ENCODE measurements at regions not wholly inside any gene's neighbourhood (a gene's known extent, or its start where the extent isn't known, plus 50 kb on each side); places are given as distances from the start of the nearest gene placed in this dataset.
A peak's percentile ranks its signal among the peaks of the same experiment; 100 is the strongest.

DNA sequence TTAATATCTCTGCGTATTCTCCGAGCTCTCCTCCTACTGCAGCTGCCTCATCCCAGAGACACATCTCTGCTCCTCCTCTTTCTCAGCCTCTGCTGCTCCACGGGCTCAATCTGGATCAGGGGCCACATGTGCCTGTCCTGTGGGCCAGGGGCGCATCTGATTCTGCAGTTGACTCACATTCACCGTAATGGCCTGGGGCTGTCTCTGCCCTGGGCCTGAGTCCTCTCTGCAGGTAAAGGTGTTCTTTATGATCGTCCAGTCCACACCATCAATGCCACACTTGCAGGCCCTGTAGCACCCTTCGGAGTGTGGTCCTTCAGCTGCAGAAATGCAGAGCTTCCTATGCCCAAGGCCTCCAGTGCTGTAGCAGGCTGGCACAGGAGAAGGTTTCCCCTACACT is 154.5 kb downstream of the OAT start:
- DNase-seq (no peak), ATAC-seq (no peak)
- intact Hi-C loops (cut with DNase I, micrococcal nuclease): no loop called here
- H3K9me3 ChIP-seq: no peaks in the 10 kb centered on the region
- no peaks in the 10 kb centered on the region for H3K36me3 ChIP-seq (ENCODE audit: low read depth)
- H3K4me3 ChIP-seq: no peak overlapping the region
- TF ChIP-seq, protein P1, sequence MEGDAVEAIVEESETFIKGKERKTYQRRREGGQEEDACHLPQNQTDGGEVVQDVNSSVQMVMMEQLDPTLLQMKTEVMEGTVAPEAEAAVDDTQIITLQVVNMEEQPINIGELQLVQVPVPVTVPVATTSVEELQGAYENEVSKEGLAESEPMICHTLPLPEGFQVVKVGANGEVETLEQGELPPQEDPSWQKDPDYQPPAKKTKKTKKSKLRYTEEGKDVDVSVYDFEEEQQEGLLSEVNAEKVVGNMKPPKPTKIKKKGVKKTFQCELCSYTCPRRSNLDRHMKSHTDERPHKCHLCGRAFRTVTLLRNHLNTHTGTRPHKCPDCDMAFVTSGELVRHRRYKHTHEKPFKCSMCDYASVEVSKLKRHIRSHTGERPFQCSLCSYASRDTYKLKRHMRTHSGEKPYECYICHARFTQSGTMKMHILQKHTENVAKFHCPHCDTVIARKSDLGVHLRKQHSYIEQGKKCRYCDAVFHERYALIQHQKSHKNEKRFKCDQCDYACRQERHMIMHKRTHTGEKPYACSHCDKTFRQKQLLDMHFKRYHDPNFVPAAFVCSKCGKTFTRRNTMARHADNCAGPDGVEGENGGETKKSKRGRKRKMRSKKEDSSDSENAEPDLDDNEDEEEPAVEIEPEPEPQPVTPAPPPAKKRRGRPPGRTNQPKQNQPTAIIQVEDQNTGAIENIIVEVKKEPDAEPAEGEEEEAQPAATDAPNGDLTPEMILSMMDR (IDR thresholded peaks at IDR 0.05): no peak
- no peaks in the 10 kb centered on the region for H3K4me1 ChIP-seq (ENCODE audit: low read depth)

DNA sequence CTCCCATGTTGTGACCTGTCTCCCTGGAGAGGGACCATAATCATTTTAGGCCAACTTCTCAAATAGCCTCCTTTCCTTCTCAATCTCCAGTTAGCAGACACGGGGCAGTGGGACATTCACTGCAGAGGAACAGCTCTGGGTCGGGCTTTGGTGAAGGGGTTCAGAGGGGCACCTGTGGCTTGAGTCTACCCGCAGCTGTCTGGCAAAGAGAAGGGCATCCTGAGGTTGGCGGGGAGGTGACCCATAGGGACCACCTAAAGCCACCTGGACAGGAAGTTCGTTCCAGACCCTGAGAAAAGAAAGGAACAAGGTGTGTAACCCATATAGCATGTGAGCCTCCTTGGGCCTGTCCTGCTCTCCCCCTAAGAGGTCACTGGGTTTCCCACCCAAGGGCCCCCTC is 155.0 kb downstream of the OAT start:
- TF ChIP-seq, protein P1 (IDR thresholded peaks at IDR 0.05): no peak
- no peak for ATAC-seq
- no peaks in the 10 kb centered on the region for H3K4me1 ChIP-seq (ENCODE audit: low read depth)
- H3K4me3 ChIP-seq: no peak overlapping the region
- H3K9me3 ChIP-seq: no peaks in the 10 kb centered on the region
- H3K36me3 ChIP-seq (ENCODE audit: low read depth): no peaks in the 10 kb centered on the region
- intact Hi-C loops (cut with DNase I, micrococcal nuclease): no loop called here
- no peak for DNase-seq

DNA sequence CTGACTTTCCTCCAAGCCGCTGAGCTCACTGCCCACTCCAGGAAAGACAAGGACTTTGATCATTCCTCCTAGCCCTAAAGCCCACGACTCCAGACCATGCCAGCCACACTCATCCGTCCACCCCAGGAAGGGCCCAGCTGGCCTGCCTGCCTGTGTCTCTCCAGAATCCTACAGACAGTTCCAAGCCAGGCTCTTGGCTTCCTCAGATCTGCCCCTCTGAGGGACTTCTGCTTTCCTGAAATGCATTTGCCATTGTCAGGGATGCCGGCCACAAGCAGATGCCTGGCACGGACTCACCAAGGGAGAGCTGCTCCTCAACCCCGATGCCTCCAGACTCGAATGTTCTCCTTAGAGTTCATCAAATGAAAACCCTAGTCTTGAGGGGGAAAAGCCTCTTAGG is 155.8 kb downstream of the OAT start:
- intact Hi-C loops (cut with DNase I, micrococcal nuclease): no loop called here
- TF ChIP-seq, protein P1 (IDR thresholded peaks at IDR 0.05): no peak
- Histone ChIP-seq H3K4me3 (no peak overlapping the region), H3K9me3 (no peaks in the 10 kb centered on the region), H3K36me3 (ENCODE audit: low read depth) (no peaks in the 10 kb centered on the region), H3K4me1 (ENCODE audit: low read depth) (no peaks in the 10 kb centered on the region)
- ATAC-seq (no peak), DNase-seq (no peak)

DNA sequence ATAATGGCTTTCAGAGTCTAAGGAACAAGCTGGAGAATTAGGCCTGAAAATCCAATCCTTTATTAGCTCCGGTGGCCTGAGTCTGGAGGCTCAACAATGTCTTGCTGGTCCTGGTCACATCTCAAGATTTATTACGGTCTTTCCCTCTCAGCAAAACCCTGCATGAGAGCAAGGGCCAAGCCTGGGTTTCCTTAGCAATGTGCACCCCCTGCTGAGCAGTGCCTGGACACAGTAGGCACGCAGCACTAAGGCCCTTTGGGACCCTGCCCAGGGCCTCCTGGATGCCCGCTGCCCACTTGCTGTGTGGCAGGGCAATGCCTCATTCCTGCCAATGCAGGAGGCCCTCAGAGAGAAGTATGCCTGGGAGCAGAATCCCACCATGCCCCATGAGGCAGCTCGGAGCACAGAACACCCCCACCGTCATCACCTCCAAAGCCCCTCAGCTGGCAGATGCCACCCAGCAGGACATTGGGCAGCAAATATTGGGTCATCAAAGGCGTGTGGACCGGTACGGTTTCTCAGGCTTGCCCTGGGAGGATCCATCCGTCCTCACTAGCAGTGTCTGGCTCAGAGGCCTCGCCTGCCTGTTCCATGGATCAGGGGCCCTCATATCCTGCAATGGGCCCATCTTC is 156.4 kb downstream of the OAT start:
- ATAC-seq (no peak), DNase-seq (peak in 1 of 3 donors; percentile 10)
- no peaks in the 10 kb centered on the region for H3K9me3 ChIP-seq
- no peak overlapping the region for H3K4me3 ChIP-seq
- TF ChIP-seq, protein P1 (IDR thresholded peaks at IDR 0.05): no peak
- no peaks in the 10 kb centered on the region for H3K36me3 ChIP-seq (ENCODE audit: low read depth)
- intact Hi-C loops (cut with DNase I, micrococcal nuclease): no loop called here
- H3K4me1 ChIP-seq (ENCODE audit: low read depth): no peaks in the 10 kb centered on the region

DNA sequence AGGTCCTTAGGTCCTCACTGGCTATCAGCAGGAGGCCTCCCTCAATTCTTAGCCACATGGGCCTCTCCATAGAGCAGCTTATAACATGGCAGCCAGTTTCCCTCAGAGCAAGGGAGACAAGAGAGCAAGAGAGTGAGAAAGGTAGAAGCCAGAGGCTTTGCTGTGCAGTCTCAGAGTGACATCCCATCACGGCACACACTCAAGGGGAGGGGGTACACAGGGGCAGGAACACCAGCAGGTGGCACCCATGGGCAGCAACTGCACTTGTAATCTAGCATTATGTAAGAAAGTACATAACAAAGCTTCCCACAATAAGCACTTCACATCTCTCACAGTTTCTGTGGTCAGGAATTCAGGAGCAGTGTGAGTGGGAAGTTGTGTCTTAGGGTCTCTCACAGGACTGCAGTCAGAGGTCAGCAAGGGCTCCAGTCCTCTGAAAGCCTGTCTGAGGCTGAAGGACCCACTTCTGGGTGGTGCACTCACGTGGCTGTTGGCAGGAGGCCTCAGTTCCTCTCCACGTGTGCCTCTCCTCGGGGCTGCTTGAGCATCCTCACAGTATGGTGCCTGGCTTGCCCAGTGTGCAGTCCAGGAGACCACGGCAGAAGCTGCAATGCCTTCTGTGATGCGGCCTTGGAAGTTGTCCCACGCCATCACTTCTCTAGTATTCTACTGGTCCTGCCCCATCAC is 159.4 kb downstream of the OAT start:
- intact Hi-C loops (cut with DNase I, micrococcal nuclease): no loop called here
- Histone ChIP-seq H3K4me1 (ENCODE audit: low read depth) (no peaks in the 10 kb centered on the region), H3K36me3 (ENCODE audit: low read depth) (no peaks in the 10 kb centered on the region), H3K9me3 (no peaks in the 10 kb centered on the region), H3K4me3 (no peak overlapping the region)
- peak in 1 of 3 donors; percentile 19 for DNase-seq
- TF ChIP-seq, protein P1 (IDR thresholded peaks at IDR 0.05): no peak
- peak; percentile 11 for ATAC-seq
